ENCODE measurements at regions not wholly inside any gene's neighbourhood (a gene's known extent, or its start where the extent isn't known, plus 50 kb on each side); places are given as distances from the start of the nearest gene placed in this dataset.

GRCh38 chr2:236317938-236318396, 53.8 kb upstream of the ASB18 start:
- DNase-seq (ENCODE audit: low spot score), result no peak

- no peak for DNase-seq (ENCODE audit: low spot score)
Measured at GRCh38 chr2:236318401-236318800, 54.2 kb upstream of the ASB18 start.

GRCh38 chr2:236319036-236319435, 54.8 kb upstream of the ASB18 start:
- no peak for DNase-seq (ENCODE audit: low spot score)

- peak; percentile 75 for DNase-seq (ENCODE audit: low spot score)
Measured at GRCh38 chr2:236321415-236321814, 57.2 kb upstream of the ASB18 start.

- DNase-seq (ENCODE audit: low spot score), result no peak
Measured at GRCh38 chr2:236333417-236334121, 69.4 kb upstream of the ASB18 start.

GRCh38 chr2:236334122-236334876, 70.1 kb upstream of the ASB18 start:
- no peak for DNase-seq (ENCODE audit: low spot score)

GRCh38 chr2:236335696-236336574, 71.7 kb upstream of the ASB18 start:
- no peak for DNase-seq (ENCODE audit: low spot score)

GRCh38 chr2:236336575-236337464, 72.6 kb upstream of the ASB18 start:
- no peak for DNase-seq (ENCODE audit: low spot score)

- no peak for DNase-seq (ENCODE audit: low spot score)
Measured at GRCh38 chr2:236337465-236338325, 73.5 kb upstream of the ASB18 start.

- DNase-seq (ENCODE audit: low spot score), result peak; percentile 32
Measured at GRCh38 chr2:236338495-236339184, 74.4 kb upstream of the ASB18 start.

- DNase-seq (ENCODE audit: low spot score), result no peak
Measured at GRCh38 chr2:236340251-236340650, 76.0 kb upstream of the ASB18 start.

GRCh38 chr2:236341067-236341466, 76.9 kb upstream of the ASB18 start:
- DNase-seq (ENCODE audit: low spot score), result no peak

GRCh38 chr2:236341721-236342120, 77.5 kb upstream of the ASB18 start:
- peak; percentile 53 for DNase-seq (ENCODE audit: low spot score)

GRCh38 chr2:236342507-236342906, 78.3 kb upstream of the ASB18 start:
- peak; percentile 68 for DNase-seq (ENCODE audit: low spot score)

GRCh38 chr2:236342951-236343350, 78.7 kb upstream of the ASB18 start:
- peak; percentile 69 for DNase-seq (ENCODE audit: low spot score)

GRCh38 chr2:236343400-236344161, 79.4 kb upstream of the ASB18 start:
- DNase-seq (ENCODE audit: low spot score), result peak; percentile 55

GRCh38 chr2:236344446-236344845, 80.2 kb upstream of the ASB18 start:
- no peak for DNase-seq (ENCODE audit: low spot score)

- no peak for DNase-seq (ENCODE audit: low spot score)
Measured at GRCh38 chr2:236345081-236345714, 81.0 kb upstream of the ASB18 start.

GRCh38 chr2:236346366-236346765, 82.2 kb upstream of the ASB18 start:
- no peak for DNase-seq (ENCODE audit: low spot score)
